ENCODE measurements at regions not wholly inside any gene's neighbourhood (a gene's known extent, or its start where the extent isn't known, plus 50 kb on each side); places are given as distances from the start of the nearest gene placed in this dataset.

- TF ChIP-seq POLR2A (IDR thresholded peaks at IDR 0.05; ENCODE audit: extremely low read depth, insufficient read length) (no peak), MAX (IDR thresholded peaks at IDR 0.05; ENCODE audit: low read depth, low read length) (no peak), CTCF (IDR thresholded peaks at IDR 0.05; ENCODE audit: low read depth, low read length) (no peak)
Measured at GRCh38 chr6:147925826-147926225, 416.8 kb upstream of the SASH1 start.
